ENCODE measurements at regions not wholly inside any gene's neighbourhood (a gene's known extent, or its start where the extent isn't known, plus 50 kb on each side); places are given as distances from the start of the nearest gene placed in this dataset.
A peak's percentile ranks its signal among the peaks of the same experiment; 100 is the strongest.
"Not testable (repeated sequence)": the region's sequence is repeated elsewhere in the genome, so short reads cannot be mapped to it uniquely, and the experiment has no call there.

GRCh38 chr12:105654606-105655005 is 324.1 kb downstream of the C12orf75 start:
- no peak for DNase-seq (ENCODE audit: low read depth)

- DNase-seq (ENCODE audit: low read depth) = no peak
Measured at GRCh38 chr12:105658389-105658788, 327.9 kb downstream of the C12orf75 start.

DNA sequence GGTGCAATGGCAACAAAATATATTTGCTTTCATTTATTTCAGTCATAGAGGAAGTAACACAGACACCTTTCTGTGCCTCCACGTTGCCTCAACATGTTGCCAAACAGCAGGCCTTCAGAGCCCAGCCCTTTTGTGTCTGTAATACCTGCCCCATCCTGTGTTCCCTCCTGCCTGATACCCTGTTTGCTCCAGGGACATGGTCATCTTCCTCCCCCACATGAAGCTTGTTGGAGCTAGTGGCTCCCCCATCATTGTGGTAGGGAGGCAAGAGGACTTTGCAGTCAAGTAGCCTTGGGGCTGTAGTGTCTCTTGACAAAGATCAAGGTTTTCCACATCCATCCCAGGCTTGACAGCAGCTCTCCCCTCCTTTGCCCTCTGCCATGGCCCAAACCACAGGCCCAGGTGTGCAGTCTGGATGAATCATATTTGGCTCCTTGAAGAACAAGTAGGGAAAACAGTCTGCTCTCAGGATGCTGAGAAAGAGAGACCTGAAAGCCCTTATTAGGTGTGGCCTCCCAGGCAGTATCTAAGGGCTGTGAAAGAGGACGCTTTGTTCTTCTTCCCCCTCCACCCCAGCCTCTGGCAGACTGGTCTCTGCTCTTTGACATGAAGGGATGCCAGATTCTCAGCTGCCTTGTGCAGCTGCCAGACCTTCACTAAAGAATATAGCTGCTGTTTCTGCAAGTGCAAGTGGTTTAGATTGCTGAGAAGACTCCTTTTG is 329.0 kb downstream of the C12orf75 start:
- no peak for DNase-seq (ENCODE audit: low read depth)

GRCh38 chr12:105664765-105665164 is 334.3 kb downstream of the C12orf75 start:
- peak; percentile 53 for DNase-seq (ENCODE audit: low read depth)

DNA sequence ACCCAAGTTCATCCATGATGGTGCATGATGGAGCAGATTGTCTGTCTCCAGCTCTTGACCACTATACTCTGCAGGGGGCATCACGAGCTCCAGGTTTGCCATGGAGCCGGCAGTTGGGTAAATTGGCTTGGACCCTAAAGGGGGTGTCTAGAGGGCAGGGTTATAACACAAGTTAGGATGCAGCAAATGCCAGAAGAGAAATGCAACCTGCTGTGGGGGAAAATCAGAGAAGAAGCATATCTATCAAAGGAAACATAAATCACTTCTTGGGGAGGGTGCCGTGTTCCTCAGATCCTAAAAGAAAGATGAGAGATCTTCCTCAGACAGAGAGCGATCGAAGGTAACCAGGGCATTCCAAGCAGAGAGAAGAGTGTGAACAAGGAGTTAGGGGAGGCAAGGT is 334.9 kb downstream of the C12orf75 start:
- no peak for DNase-seq (ENCODE audit: low read depth)

DNA sequence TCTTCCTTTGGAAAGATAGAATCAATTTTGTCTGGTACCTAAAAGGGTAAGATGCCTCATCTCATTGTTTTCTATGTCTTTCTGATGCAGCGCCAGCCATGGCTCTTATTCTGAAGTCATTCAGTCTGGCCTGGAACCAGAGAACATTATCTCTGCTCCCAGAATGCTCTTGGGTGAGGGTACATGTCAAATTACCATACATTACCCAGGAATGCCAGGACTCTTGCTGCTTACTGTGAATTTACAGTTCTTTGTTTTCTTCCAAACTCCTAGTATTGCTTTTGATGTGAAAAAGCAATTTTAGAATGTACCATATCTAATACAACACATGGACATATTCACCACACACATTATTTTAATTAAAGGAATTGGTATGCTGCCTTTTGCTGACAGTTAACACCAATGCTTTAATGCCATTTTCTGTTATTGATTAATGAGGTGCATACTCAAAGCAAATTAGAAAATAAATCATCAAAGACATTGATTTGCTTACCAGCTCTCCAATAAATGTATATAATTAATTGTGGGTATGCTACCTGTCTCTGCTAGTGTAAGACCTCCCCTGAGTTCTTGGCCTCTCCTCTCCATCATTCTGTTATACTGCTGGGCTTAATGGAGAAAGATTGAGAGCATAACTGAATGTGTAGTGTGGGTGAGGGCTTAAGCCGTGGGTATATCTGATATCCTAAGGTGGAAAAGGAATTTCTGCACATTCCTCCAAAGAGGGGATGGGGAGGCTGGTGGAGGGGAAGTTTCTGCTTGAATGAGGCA is 337.7 kb downstream of the C12orf75 start:
- no peak for DNase-seq (ENCODE audit: low read depth)

- DNase-seq (ENCODE audit: low read depth) = peak; percentile 91
Measured at GRCh38 chr12:105670672-105671071, 340.2 kb downstream of the C12orf75 start.

- peak; percentile 96 for DNase-seq (ENCODE audit: low read depth)
Measured at GRCh38 chr12:105671720-105672119, 341.2 kb downstream of the C12orf75 start.

DNA sequence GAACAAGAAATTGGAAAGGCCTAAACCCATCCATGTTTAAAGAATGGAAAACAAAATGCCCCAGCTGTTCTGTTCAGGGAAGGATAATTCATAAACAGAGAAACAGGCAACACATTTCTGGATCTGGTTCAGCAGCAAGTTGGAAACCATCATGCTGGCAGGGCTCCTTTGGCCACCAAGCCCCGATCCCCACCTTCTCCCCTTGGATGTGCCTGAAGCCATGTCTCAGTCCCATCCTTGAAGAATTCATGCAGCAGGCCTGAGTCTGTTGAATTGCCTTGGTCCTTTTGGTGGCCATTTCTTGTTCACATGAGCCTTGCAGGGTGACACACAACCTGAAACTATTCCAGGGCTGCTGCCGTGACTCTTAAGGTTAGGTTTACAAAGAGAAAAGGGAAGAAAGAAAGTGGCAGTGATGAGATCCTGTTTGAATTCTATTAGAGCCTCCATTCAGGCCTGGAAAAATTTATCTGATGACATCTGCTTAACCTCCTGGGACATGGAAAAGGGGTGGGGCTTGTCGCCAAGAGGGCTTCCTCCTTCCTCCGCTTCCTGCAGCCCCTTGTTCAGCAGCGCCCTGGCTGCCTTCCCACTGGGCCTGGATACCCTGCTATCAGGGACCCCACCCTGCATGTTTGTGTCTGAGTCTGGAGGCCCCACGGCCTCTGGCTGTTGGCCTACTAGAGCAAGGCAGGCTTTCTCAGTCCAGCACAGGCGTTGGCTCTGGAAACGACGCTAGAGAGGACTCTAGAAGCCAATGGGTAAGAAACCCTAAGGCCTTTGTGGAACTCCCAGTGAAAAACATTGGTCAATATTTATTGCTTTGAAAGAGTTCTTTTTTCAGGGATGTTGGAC is 341.9 kb downstream of the C12orf75 start:
- peak; percentile 52 for DNase-seq (ENCODE audit: low read depth)

DNA sequence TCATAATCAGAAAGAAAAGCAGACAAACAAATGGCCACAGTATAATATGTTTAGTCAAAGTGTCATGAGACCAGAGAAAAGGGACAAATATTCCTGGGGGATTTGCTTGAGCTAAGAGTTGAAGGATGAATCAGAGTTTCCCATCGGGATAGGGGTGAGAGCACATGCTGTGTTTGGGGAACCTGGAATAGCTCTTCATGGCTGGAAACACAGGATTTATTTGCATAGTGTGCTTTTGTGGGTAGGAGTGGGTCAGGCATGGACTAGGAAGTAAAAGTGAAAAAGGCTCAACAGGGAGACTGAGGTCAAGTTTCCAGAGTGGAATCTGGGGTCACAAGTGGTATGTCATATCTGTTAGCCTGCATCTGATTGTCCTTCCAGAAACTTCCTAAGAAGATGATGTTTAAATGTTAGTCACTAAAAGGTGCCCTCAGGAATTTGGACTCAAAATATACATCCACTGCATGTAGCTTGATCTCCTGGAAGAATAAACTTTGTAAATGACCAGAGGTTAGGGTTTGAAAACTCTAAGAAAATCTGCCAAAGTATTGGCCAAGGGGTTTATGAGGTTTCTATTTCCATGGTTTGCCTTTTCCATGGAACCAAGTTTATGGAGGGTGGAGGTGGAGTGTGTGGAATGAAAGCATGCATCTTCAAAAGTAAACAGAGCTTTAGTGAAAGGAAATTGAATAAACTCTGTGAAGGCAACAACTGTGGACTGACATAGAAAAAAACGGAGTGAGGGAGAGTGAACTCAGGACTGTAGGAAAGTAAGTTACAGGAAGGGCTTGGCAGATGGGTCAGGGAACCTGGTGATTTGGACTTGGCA is 344.6 kb downstream of the C12orf75 start:
- peak; percentile 65 for DNase-seq (ENCODE audit: low read depth)

GRCh38 chr12:105676694-105677093 is 346.2 kb downstream of the C12orf75 start:
- no peak for DNase-seq (ENCODE audit: low read depth)

DNA sequence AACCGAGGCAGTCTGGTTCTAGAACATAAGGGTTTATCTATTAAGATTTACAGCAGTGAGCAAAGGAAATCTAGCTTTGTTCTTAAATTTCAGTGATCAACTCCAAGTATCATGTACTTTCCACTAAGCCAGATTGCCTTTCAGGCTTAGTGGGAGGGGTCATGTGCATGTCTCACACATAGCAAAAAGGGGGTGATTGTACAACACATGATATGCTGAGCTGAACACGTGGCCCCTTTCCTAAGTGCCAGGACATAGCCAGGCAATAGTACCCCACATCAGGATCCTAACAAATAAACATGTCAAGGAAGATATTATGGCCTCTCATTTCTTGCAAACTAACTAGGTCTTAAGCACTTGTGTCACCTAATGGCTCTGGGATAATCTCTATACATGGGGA is 347.2 kb downstream of the C12orf75 start:
- DNase-seq (ENCODE audit: low read depth) = no peak

DNA sequence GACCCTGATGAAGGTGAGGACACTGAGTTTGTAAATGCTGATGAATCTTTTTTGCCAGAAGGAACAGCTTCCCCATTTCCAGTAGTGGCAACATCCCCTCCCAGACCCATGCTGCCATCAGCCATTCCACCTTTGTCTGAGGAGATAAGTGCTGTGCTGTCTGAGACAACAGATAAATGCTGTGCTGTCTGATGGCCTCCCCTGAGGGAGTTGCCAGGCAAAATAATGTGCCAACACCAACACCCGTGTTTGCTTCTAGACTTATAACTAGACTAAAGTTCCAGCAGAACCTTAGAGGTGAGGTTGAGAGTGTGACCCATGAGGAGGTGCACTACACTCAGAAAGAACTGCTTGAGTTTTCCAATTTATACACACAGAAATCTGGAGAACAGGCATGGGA is 349.5 kb downstream of the C12orf75 start:
- DNase-seq (ENCODE audit: low read depth) = no peak

DNA sequence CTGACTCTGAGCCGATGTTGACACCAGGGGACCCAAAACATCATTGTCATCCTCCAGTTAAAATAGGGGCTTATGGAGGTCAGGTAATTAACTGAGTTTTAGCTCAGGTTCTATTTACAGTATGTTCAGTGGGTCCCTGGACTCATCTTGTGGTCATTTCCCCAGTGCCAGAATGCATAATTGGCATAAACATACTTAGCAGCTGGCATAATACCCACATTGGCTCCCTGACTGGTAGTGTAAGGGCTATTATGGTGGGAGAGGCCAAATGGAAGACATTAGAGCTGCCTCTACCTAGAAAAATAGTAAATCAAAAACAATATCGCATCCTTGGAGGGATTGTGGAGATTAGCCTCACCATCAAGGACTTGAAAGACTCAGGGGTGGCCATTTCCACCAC is 350.9 kb downstream of the C12orf75 start:
- no peak for DNase-seq (ENCODE audit: low read depth)

DNA sequence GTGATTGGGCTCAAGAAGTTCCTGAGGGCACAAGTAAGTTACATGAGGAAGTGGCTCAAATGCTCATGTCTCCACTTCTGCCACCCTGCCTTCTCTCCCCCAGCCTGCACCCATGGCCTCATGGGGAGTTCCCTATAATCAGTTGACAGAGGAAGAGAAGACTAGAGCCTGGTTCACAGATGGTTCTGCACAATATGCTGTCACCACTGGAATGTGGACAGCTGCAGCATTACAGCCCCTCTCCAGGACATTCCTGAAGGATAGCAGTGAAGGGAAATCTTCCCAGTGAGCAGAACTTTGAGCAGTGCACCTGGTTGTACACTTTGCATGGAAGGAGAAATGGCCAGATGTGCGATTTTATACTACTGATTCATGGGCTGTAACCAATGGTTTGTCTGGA is 352.3 kb downstream of the C12orf75 start:
- peak; percentile 40 for DNase-seq (ENCODE audit: low read depth)

DNA sequence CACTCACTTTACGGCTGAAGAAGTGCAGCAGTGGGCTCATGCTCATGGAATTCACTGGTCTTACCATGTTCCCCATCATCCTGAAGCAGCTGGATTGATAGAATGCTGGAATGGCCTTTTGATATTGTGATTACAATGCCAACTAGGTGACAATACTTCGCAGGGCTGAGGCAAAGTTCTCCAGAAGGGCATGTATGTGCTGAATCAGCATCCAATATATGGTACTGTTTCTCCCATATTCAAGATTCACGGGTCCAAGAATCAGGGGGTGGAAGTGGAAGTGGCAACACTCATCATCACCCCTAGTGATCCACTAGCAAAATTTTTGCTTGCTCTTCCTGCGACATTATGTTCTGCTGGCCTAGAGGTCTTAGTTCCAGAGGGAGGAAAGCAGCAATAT is 353.3 kb downstream of the C12orf75 start:
- DNase-seq (ENCODE audit: low read depth) = not testable (repeated sequence)

DNA sequence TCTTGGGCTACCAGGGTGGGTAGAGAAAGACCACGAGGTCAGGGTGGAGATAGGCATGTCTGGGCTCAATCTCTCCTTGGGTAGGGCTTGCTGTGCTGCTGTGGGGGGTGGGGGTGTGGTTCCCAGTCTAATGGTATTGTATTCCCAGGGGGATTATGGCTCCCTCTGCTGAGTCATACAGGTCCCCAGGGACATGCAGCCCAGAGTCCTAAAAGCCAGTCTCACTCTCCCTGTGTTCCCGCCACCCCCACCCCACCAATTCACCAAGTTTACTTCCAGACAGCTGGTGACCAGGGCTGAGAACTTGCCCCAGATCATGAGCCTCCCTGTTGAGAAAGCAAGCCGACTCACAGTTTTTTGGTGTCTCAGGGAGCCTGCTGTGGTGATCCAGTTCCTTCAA is 367.6 kb downstream of the C12orf75 start:
- DNase-seq (ENCODE audit: low read depth) = peak; percentile 34

GRCh38 chr12:105699209-105699608 is 368.7 kb downstream of the C12orf75 start:
- DNase-seq (ENCODE audit: low read depth) = no peak

DNA sequence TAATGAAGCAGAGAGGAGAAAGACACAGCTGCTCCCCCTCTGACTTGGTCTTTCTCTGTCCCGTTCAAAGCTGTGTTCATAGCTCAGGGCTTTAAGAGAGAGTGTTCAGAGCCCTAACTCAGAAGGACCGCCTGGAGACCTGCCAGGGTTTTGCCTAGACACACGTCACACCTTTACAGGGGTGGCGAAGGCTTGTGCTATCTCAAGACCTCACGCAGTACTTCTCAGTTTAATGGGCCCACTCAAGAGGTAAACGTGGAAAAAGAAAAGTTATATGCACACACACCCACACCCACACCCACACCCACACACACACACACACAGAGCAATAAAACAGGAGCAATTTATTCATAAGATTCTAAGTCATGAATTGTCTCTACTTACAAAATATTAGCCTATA is 374.3 kb downstream of the C12orf75 start:
- no peak for DNase-seq (ENCODE audit: low read depth)

GRCh38 chr12:105705235-105705634 is 374.7 kb downstream of the C12orf75 start:
- DNase-seq (ENCODE audit: low read depth) = no peak

GRCh38 chr12:105705765-105706164 is 375.3 kb downstream of the C12orf75 start:
- DNase-seq (ENCODE audit: low read depth) = peak; percentile 71
